GM06990 (cell line): ENCODE measurements at regions not wholly inside any gene's neighbourhood (a gene's known extent, or its start where the extent isn't known, plus 50 kb on each side); places are given as distances from the start of the nearest gene placed in this dataset.

Experiments used
- DNase-seq: peaks from one replicate; pipeline ENCODE4 v3.0.0-alpha.2; 2011; ENCODE audit not compliant: insufficient read length; ENCODE audit errors: extremely low read depth
- H3K27me3 ChIP-seq: replicated peaks from 2 replicates; pipeline ENCODE4 v1.6.0; 2011; ENCODE audit warnings: low read length; ENCODE audit not compliant: control insufficient read depth, insufficient read depth
- H3K36me3 ChIP-seq: 2 replicates; pipeline ENCODE4 v1.5.1; 2011; ENCODE audit warnings: low read length; ENCODE audit not compliant: control insufficient read depth, insufficient read depth
- H3K4me3 ChIP-seq: replicated peaks from 2 replicates; pipeline ENCODE4 v1.5.1; 2011; ENCODE audit warnings: low read depth, mild to moderate bottlenecking, control low read depth, low read length
- CTCF ChIP-seq: IDR thresholded peaks from 2 replicates; pipeline ENCODE4 v1.5.1; 2011; ENCODE audit warnings: low read length, control low read depth, mild to moderate bottlenecking, inconsistent platforms; ENCODE audit not compliant: insufficient read depth, poor library complexity, severe bottlenecking

- no peak for TF ChIP-seq CTCF
- no peak for DNase-seq
Measured at GRCh38 chr2:180374502-180375281, 367.6 kb upstream of the CWC22 start.

GRCh38 chr2:180370511-180371205 is 363.6 kb upstream of the CWC22 start:
- no peak for DNase-seq
- Histone ChIP-seq H3K4me3 (no peak overlapping the region), H3K27me3 (no peaks in the 10 kb centered on the region), H3K36me3 (no peaks in the 10 kb centered on the region)
- TF ChIP-seq CTCF: no peak

More at GRCh38 chr2:180374502-180375281, 367.6 kb upstream of the CWC22 start:
- Histone ChIP-seq H3K36me3 (no peaks in the 10 kb centered on the region), H3K4me3 (no peak overlapping the region), H3K27me3 (no peaks in the 10 kb centered on the region)

GRCh38 chr2:180368881-180369280 is 361.8 kb upstream of the CWC22 start:
- no peaks in the 10 kb centered on the region for H3K27me3 ChIP-seq
- H3K4me3 ChIP-seq: no peak overlapping the region
- no peak for TF ChIP-seq CTCF
- H3K36me3 ChIP-seq: no peaks in the 10 kb centered on the region
- DNase-seq: no peak

DNA sequence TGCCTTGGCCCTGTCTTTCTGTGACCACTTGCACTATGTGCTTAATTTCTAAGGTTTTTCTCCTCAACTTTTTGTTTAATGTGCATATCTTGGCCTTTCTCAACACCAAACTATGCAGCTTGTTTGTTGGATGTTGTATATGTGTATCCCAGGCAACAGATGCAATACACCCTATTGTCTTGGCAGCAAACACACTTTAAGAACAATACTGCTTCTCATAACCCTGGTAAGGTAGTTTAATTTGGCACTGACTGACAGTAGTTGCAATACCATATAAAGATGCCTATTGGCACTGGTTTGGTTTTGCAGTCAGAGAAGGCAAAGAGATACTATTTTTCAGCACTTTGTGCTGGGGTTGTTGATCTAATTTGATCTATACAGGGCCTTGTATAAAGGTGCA is 360.7 kb upstream of the CWC22 start:
- H3K4me3 ChIP-seq: no peak overlapping the region
- no peak for DNase-seq
- no peaks in the 10 kb centered on the region for H3K27me3 ChIP-seq
- H3K36me3 ChIP-seq: no peaks in the 10 kb centered on the region
- no peak for TF ChIP-seq CTCF

- no peak for TF ChIP-seq CTCF
- no peak for DNase-seq
- H3K4me3 ChIP-seq: no peak overlapping the region
Measured at GRCh38 chr2:180366481-180366880, 359.4 kb upstream of the CWC22 start.

More at GRCh38 chr2:180366481-180366880, 359.4 kb upstream of the CWC22 start:
- Histone ChIP-seq H3K36me3 (no peaks in the 10 kb centered on the region), H3K27me3 (no peaks in the 10 kb centered on the region)
